ENCODE measurements at regions not wholly inside any gene's neighbourhood (a gene's known extent, or its start where the extent isn't known, plus 50 kb on each side); places are given as distances from the start of the nearest gene placed in this dataset.

DNA sequence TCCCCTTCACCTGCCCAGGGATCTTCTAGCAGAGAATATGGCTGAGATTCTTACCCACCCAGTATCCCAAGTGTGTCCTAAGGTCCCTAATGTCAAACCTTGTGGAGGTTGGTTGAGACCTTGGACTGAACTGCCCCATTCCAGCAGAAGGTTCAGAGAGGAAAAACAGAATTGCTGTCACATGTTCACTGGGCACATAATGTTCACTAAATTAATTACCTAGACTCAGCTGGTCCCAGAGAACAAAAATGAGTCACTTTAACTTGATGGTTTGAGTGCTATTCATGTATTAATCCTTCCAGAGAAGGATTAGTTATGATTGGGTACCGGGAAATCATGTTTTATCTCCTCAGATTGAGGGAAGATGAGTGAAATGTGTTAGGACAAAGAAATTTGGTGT is 171.3 kb upstream of the GADL1 start:
- H3K4me1 ChIP-seq: no peaks in the 10 kb centered on the region
- intact Hi-C loops (cut with micrococcal nuclease; ENCODE audit: unreplicated experiment): no loop called here
- DNase-seq: no peak
- H3K27me3 Mint-ChIP-seq (ENCODE audit: insufficient read depth, unreplicated experiment): no peaks in the 10 kb centered on the region
- H3K4me3 ChIP-seq (ENCODE audit: low read depth, low read length): no peak overlapping the region
- no peaks in the 10 kb centered on the region for H3K36me3 ChIP-seq (ENCODE audit: control insufficient read depth, insufficient read depth, low read length)
- CTCF ChIA-PET: no interaction called here
- POLR2A ChIA-PET: no interaction called here
- H3K9me3 ChIP-seq: 0 out of 2 replicates have a peak, but pooled peaks cover under 1% of the 10 kb centered on the region
- no peak overlapping the region for H3K4me3 Mint-ChIP-seq (ENCODE audit: unreplicated experiment)
- no peak for TF ChIP-seq CTCF (IDR thresholded peaks at IDR 0.05; ENCODE audit: insufficient read depth in 1 of 2, low read depth in 1 of 2, low read length in 1 of 2, severe bottlenecking in 1 of 2, unreplicated experiment in 1 of 2)
- no peaks in the 10 kb centered on the region for H3K9me3 Mint-ChIP-seq (ENCODE audit: unreplicated experiment)
- no peaks in the 10 kb centered on the region for H3K27me3 ChIP-seq (replicated peaks; ENCODE audit: control insufficient read depth, insufficient read depth, low read length)
- H3K27ac Mint-ChIP-seq (ENCODE audit: unreplicated experiment): no peak overlapping the region
- no TSS peak for BruUV-seq (replicated peaks)
- H3K4me1 Mint-ChIP-seq (ENCODE audit: low read depth, unreplicated experiment): no peaks in the 10 kb centered on the region
- H3K36me3 Mint-ChIP-seq (ENCODE audit: insufficient read depth, unreplicated experiment): no peaks in the 10 kb centered on the region

DNA sequence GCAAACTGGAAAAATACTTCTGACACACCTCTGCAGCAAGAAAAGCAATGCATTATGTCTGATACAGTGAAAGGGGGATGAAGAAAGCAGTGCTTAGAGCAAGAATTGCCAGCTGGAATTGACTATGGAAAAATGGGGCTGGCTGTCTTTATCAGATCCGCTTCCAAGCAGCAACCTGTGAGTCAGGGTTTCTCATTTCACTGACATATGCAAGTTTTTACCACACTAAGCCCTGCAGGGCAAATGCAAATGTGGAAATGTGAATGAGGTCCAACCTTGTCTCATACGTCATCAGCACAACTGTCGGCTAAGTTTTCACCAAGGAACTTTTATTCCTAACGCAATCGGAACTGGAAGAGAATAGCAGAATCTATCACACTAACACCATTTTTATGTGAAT is 172.5 kb upstream of the GADL1 start:
- H3K36me3 ChIP-seq (ENCODE audit: control insufficient read depth, insufficient read depth, low read length): no peaks in the 10 kb centered on the region
- H3K4me3 ChIP-seq (ENCODE audit: low read depth, low read length): no peak overlapping the region
- H3K9me3 ChIP-seq: no peaks in the 10 kb centered on the region
- H3K27me3 Mint-ChIP-seq (ENCODE audit: insufficient read depth, unreplicated experiment): no peaks in the 10 kb centered on the region
- no peak for DNase-seq
- H3K36me3 Mint-ChIP-seq (ENCODE audit: insufficient read depth, unreplicated experiment): no peaks in the 10 kb centered on the region
- H3K4me1 ChIP-seq: no peaks in the 10 kb centered on the region
- no TSS peak for BruUV-seq (replicated peaks)
- no peak overlapping the region for H3K27ac Mint-ChIP-seq (ENCODE audit: unreplicated experiment)
- intact Hi-C loops (cut with micrococcal nuclease; ENCODE audit: unreplicated experiment): no loop called here
- no peaks in the 10 kb centered on the region for H3K27me3 ChIP-seq (replicated peaks; ENCODE audit: control insufficient read depth, insufficient read depth, low read length)
- no peak for TF ChIP-seq CTCF (IDR thresholded peaks at IDR 0.05; ENCODE audit: insufficient read depth in 1 of 2, low read depth in 1 of 2, low read length in 1 of 2, severe bottlenecking in 1 of 2, unreplicated experiment in 1 of 2)
- POLR2A ChIA-PET: no interaction called here
- H3K4me3 Mint-ChIP-seq (ENCODE audit: unreplicated experiment): no peak overlapping the region
- CTCF ChIA-PET: no interaction called here
- no peaks in the 10 kb centered on the region for H3K4me1 Mint-ChIP-seq (ENCODE audit: low read depth, unreplicated experiment)
- H3K9me3 Mint-ChIP-seq (ENCODE audit: unreplicated experiment): no peaks in the 10 kb centered on the region

DNA sequence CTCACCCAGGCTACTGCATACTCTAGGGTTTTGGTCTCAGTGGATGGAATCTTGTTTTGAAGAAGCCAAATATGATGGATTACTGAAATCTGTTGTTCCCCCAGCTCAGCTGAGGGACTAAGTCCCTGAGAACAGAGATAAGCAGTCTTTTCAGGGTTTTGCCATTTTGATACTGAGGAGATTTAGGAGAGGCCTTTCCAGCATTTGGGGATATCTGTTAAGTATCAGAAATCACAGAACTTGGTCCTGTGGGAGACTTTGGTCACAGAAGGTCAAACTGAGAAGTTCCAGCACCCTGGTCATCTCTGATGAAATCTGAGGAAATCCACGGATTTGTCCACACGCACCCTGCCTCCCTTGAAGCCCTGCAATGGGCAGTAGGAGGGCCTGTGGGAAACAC is 181.0 kb upstream of the GADL1 start:
- Mint-ChIP-seq H3K4me3 (ENCODE audit: unreplicated experiment) (no peak overlapping the region), H3K27me3 (ENCODE audit: insufficient read depth, unreplicated experiment) (no peaks in the 10 kb centered on the region), H3K27ac (ENCODE audit: unreplicated experiment) (no peak overlapping the region), H3K4me1 (ENCODE audit: low read depth, unreplicated experiment) (peaks cover 15% of the 10 kb centered on the region), H3K36me3 (ENCODE audit: insufficient read depth, unreplicated experiment) (no peaks in the 10 kb centered on the region), H3K9me3 (ENCODE audit: unreplicated experiment) (no peaks in the 10 kb centered on the region)
- CTCF ChIA-PET: no interaction called here
- no TSS peak for BruUV-seq (replicated peaks)
- POLR2A ChIA-PET: no interaction called here
- Histone ChIP-seq H3K4me3 (ENCODE audit: low read depth, low read length) (no peak overlapping the region), H3K4me1 (peaks cover 10% of the 10 kb centered on the region; the same call in 1 of the 2 replicates), H3K36me3 (ENCODE audit: control insufficient read depth, insufficient read depth, low read length) (no peaks in the 10 kb centered on the region), H3K9me3 (no peaks in the 10 kb centered on the region), H3K27me3 (replicated peaks; ENCODE audit: control insufficient read depth, insufficient read depth, low read length) (no peaks in the 10 kb centered on the region)
- no peak for DNase-seq
- TF ChIP-seq CTCF (IDR thresholded peaks at IDR 0.05; ENCODE audit: insufficient read depth in 1 of 2, low read depth in 1 of 2, low read length in 1 of 2, severe bottlenecking in 1 of 2, unreplicated experiment in 1 of 2): no peak
- intact Hi-C loops (cut with micrococcal nuclease; ENCODE audit: unreplicated experiment): no loop called here
